SK-N-SH treated with all-trans-retinoic acid at 6 μM for 48 hours (cell line): ENCODE measurements at regions not wholly inside any gene's neighbourhood (a gene's known extent, or its start where the extent isn't known, plus 50 kb on each side); places are given as distances from the start of the nearest gene placed in this dataset.

Source experiments
- ARNTL ChIP-seq: fragments of 450-650 bp; formaldehyde crosslinking; IDR thresholded peaks from 2 replicates; pipeline ENCODE4 v1.5.0; 2020; ENCODE audit warnings: low read depth, mild to moderate bottlenecking, moderate library complexity, borderline replicate concordance
- CSDC2 ChIP-seq: fragments of 250-450 bp; sonication (Bioruptor Pico); IDR thresholded peaks from 2 replicates; pipeline ENCODE4 v1.5.0; 2020; ENCODE audit warnings: mild to moderate bottlenecking, moderate library complexity
- CSRNP3 ChIP-seq: fragments of 250-450 bp; sonication (Bioruptor Pico); IDR thresholded peaks from 2 replicates; pipeline ENCODE4 v1.5.1; 2021; ENCODE audit warnings: mild to moderate bottlenecking, moderate library complexity
- ESRRG ChIP-seq: fragments of 250-450 bp; sonication (Bioruptor Pico); IDR thresholded peaks from 2 replicates; pipeline ENCODE4 v1.6.1; 2021; ENCODE audit warnings: mild to moderate bottlenecking
- RARB ChIP-seq: fragments of 250-450 bp; sonication (Bioruptor Pico); IDR thresholded peaks from 2 replicates; pipeline ENCODE4 v1.8.0; 2021; ENCODE audit warnings: mild to moderate bottlenecking, moderate library complexity
- TF ChIP-seq, protein P1 (sequence below): fragments of 250-450 bp; sonication (Bioruptor Pico); IDR thresholded peaks from 2 replicates; pipeline ENCODE4 v1.8.0; 2020; ENCODE audit warnings: mild to moderate bottlenecking, moderate library complexity, borderline replicate concordance
- TF ChIP-seq, protein P2 (sequence below): fragments of 250-450 bp; sonication (Bioruptor Pico); IDR thresholded peaks from 2 replicates; pipeline ENCODE4 v1.5.1; 2020; ENCODE audit warnings: low read depth, mild to moderate bottlenecking, moderate library complexity

- TF ChIP-seq, protein P1, sequence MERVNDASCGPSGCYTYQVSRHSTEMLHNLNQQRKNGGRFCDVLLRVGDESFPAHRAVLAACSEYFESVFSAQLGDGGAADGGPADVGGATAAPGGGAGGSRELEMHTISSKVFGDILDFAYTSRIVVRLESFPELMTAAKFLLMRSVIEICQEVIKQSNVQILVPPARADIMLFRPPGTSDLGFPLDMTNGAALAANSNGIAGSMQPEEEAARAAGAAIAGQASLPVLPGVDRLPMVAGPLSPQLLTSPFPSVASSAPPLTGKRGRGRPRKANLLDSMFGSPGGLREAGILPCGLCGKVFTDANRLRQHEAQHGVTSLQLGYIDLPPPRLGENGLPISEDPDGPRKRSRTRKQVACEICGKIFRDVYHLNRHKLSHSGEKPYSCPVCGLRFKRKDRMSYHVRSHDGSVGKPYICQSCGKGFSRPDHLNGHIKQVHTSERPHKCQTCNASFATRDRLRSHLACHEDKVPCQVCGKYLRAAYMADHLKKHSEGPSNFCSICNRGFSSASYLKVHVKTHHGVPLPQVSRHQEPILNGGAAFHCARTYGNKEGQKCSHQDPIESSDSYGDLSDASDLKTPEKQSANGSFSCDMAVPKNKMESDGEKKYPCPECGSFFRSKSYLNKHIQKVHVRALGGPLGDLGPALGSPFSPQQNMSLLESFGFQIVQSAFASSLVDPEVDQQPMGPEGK, result no peak
- TF ChIP-seq, protein P2, sequence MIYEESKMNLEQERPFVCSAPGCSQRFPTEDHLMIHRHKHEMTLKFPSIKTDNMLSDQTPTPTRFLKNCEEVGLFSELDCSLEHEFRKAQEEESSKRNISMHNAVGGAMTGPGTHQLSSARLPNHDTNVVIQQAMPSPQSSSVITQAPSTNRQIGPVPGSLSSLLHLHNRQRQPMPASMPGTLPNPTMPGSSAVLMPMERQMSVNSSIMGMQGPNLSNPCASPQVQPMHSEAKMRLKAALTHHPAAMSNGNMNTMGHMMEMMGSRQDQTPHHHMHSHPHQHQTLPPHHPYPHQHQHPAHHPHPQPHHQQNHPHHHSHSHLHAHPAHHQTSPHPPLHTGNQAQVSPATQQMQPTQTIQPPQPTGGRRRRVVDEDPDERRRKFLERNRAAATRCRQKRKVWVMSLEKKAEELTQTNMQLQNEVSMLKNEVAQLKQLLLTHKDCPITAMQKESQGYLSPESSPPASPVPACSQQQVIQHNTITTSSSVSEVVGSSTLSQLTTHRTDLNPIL (CRISPR knock-in tag), result no peak
- no peak for TF ChIP-seq CSRNP3
- no peak for TF ChIP-seq ARNTL (CRISPR knock-in tag)
- no peak for TF ChIP-seq CSDC2 (CRISPR knock-in tag)
- no peak for TF ChIP-seq RARB
- TF ChIP-seq ESRRG (CRISPR knock-in tag), result no peak
These were observed 1470.6 kb downstream of the PCDH19 start for GRCh38 chrX:98939456-98939855.
